ENCODE measurements at regions not wholly inside any gene's neighbourhood (a gene's known extent, or its start where the extent isn't known, plus 50 kb on each side); places are given as distances from the start of the nearest gene placed in this dataset.

GRCh38 chr7:10076660-10077300 is 896.9 kb upstream of the PHF14 start:
- H3K4me3 ChIP-seq (replicated peaks in 1 of 2; ENCODE audit: low read depth in 2 of 2, low read length in 2 of 2): no peak overlapping the region
- DNase-seq (ENCODE audit: low read depth in 2 of 2): no peak
- TF ChIP-seq CTCF (IDR thresholded peaks at IDR 0.05; ENCODE audit: low read depth, low read length): no peak

GRCh38 chr7:10079572-10079971 is 894.1 kb upstream of the PHF14 start:
- H3K4me3 ChIP-seq (replicated peaks in 1 of 2; ENCODE audit: low read depth in 2 of 2, low read length in 2 of 2): no peak overlapping the region
- TF ChIP-seq CTCF (IDR thresholded peaks at IDR 0.05; ENCODE audit: low read depth, low read length): no peak
- no peak for DNase-seq (ENCODE audit: low read depth in 2 of 2)

- no peak for TF ChIP-seq CTCF (IDR thresholded peaks at IDR 0.05; ENCODE audit: low read depth, low read length)
- DNase-seq (ENCODE audit: low read depth in 2 of 2): no peak
- no peak overlapping the region for H3K4me3 ChIP-seq (replicated peaks in 1 of 2; ENCODE audit: low read depth in 2 of 2, low read length in 2 of 2)
Measured at GRCh38 chr7:10082896-10083295, 890.8 kb upstream of the PHF14 start.

GRCh38 chr7:10083766-10084165 is 889.9 kb upstream of the PHF14 start:
- no peak overlapping the region for H3K4me3 ChIP-seq (replicated peaks in 1 of 2; ENCODE audit: low read depth in 2 of 2, low read length in 2 of 2)
- DNase-seq (ENCODE audit: low read depth in 2 of 2): no peak
- no peak for TF ChIP-seq CTCF (IDR thresholded peaks at IDR 0.05; ENCODE audit: low read depth, low read length)

- TF ChIP-seq CTCF (IDR thresholded peaks at IDR 0.05; ENCODE audit: low read depth, low read length): no peak
- no peak overlapping the region for H3K4me3 ChIP-seq (replicated peaks in 1 of 2; ENCODE audit: low read depth in 2 of 2, low read length in 2 of 2)
- no peak for DNase-seq (ENCODE audit: low read depth in 2 of 2)
Measured at GRCh38 chr7:10085231-10085630, 888.4 kb upstream of the PHF14 start.

GRCh38 chr7:10100572-10100971 is 873.1 kb upstream of the PHF14 start:
- H3K4me3 ChIP-seq (replicated peaks in 1 of 2; ENCODE audit: low read depth in 2 of 2, low read length in 2 of 2): no peak overlapping the region
- TF ChIP-seq CTCF (IDR thresholded peaks at IDR 0.05; ENCODE audit: low read depth, low read length): no peak
- DNase-seq (ENCODE audit: low read depth in 2 of 2): no peak

- no peak for DNase-seq (ENCODE audit: low read depth in 2 of 2)
- H3K4me3 ChIP-seq (replicated peaks in 1 of 2; ENCODE audit: low read depth in 2 of 2, low read length in 2 of 2): no peak overlapping the region
- no peak for TF ChIP-seq CTCF (IDR thresholded peaks at IDR 0.05; ENCODE audit: low read depth, low read length)
Measured at GRCh38 chr7:10101351-10101750, 872.3 kb upstream of the PHF14 start.

Measured in cardiac fibroblast (primary cell).